Cardiac fibroblast (primary cell): ENCODE measurements at regions not wholly inside any gene's neighbourhood (a gene's known extent, or its start where the extent isn't known, plus 50 kb on each side); places are given as distances from the start of the nearest gene placed in this dataset.
A peak's percentile ranks its signal among the peaks of the same experiment; 100 is the strongest.

ENCODE experiments used
- DNase-seq, 2 donors: peaks; one replicate each; pipeline versions ENCODE4 v3.0.0 to v3.0.0-alpha.2; 2010; ENCODE audit warnings: low read depth in 2 of 2
- H3K4me3 ChIP-seq, 2 donors: replicated peaks in 1 of 2; 1 replicate in 1 of 2; 2 replicates in 1 of 2; pipeline ENCODE4 v1.5.1; 2011; ENCODE audit warnings: low read depth in 2 of 2, low read length in 2 of 2, mild to moderate bottlenecking in 2 of 2, moderate library complexity in 1 of 2
- CTCF ChIP-seq: IDR thresholded peaks from one replicate; pipeline ENCODE4 v1.5.1; 2011; ENCODE audit warnings: low read depth, mild to moderate bottlenecking, low read length, inconsistent platforms

DNA sequence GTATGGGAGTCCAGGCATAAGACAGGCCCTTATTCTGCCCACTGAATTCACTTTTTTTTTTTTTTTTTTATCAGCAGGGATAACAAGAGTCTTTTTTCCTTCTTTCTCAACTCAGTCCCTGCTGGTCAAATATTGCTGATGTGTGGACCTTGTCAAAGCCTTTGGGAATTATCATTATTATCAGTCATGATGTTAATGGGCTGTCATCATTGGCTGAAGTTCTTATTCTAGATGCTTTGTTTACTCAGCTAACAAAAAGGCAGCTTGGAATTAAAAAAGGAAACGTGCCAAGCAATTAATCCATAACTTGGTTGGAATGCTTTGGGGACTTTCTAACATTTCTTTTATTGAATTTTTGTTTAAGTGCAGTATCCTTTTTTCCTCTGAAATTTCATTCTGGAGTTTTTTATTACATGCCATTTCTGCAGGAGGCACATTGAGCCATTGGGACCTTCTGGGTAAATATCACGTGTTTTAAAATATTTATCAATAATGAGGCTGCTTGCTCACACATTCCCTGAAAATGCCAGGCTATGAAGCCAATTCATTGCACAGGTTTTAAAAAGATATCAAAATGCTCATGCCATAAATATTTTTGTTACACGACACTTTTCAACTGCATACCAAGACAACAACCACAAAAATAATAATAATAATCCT, 246.3 kb downstream of the TXNL1 start:
- H3K4me3 ChIP-seq, result no peak overlapping the region
- TF ChIP-seq CTCF, result no peak
- no peak for DNase-seq

- no peak overlapping the region for H3K4me3 ChIP-seq
- TF ChIP-seq CTCF, result no peak
- DNase-seq, result no peak
Measured at GRCh38 chr18:56390626-56391025, 247.8 kb downstream of the TXNL1 start.

- no peak overlapping the region for H3K4me3 ChIP-seq
- TF ChIP-seq CTCF, result no peak
- DNase-seq, result peak in 1 of 2 donors; percentile 18
Measured at GRCh38 chr18:56389190-56389589, 249.2 kb downstream of the TXNL1 start.

DNA sequence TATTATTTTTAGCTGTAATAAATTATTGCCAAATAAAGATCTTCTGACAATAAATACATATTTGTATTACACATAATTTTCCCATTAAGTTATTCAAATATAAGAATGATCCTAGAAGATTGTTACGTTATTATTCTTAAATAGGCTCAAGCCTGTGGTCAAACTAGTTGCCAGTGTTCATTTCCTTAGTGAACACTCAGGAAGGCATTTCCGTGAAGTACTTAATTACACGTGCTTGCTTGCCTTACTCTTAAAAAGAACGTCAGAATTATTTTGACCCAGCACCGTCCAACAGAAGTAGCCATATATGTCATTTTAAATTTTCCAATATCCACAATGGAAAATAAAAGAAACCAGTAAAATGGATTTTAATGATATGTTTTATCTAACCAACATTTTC, 249.8 kb downstream of the TXNL1 start:
- no peak overlapping the region for H3K4me3 ChIP-seq
- no peak for TF ChIP-seq CTCF
- no peak for DNase-seq

GRCh38 chr18:56386856-56387255, 251.5 kb downstream of the TXNL1 start:
- no peak overlapping the region for H3K4me3 ChIP-seq
- TF ChIP-seq CTCF, result no peak
- DNase-seq, result no peak

- H3K4me3 ChIP-seq, result no peak overlapping the region
- TF ChIP-seq CTCF, result no peak
- DNase-seq, result no peak
Measured at GRCh38 chr18:56383349-56383748, 255.0 kb downstream of the TXNL1 start.

GRCh38 chr18:56382541-56382940, 255.9 kb downstream of the TXNL1 start:
- DNase-seq, result peak; percentile 15 to 52
- H3K4me3 ChIP-seq, result no peak overlapping the region
- no peak for TF ChIP-seq CTCF
